Skeletal muscle satellite cell (primary cell): ENCODE measurements at regions not wholly inside any gene's neighbourhood (a gene's known extent, or its start where the extent isn't known, plus 50 kb on each side); places are given as distances from the start of the nearest gene placed in this dataset.
A peak's percentile ranks its signal among the peaks of the same experiment; 100 is the strongest.
"Not testable (repeated sequence)": the region's sequence is repeated elsewhere in the genome, so short reads cannot be mapped to it uniquely, and the experiment has no call there.

Source experiments
- H3K27me3 ChIP-seq: 2 replicates; pipeline ENCODE4 v1.7.0; 2013; ENCODE audit warnings: low read length; ENCODE audit not compliant: control insufficient read depth, insufficient read depth
- H3K36me3 ChIP-seq: 2 replicates; pipeline ENCODE4 v1.7.0; 2013; ENCODE audit warnings: mild to moderate bottlenecking, control low read depth, low read length; ENCODE audit not compliant: insufficient read depth
- H3K4me1 ChIP-seq: 2 replicates; pipeline ENCODE4 v1.7.0; 2013; ENCODE audit warnings: low read length; ENCODE audit not compliant: control insufficient read depth, insufficient read depth
- H3K4me2 ChIP-seq: 2 replicates; pipeline ENCODE4 v1.7.0; 2013; ENCODE audit warnings: mild to moderate bottlenecking, low read length
- H3K4me3 ChIP-seq: 2 replicates; pipeline ENCODE4 v1.7.0; 2013; ENCODE audit warnings: low read length
- H3K9ac ChIP-seq: 2 replicates; pipeline ENCODE4 v1.7.0; 2013; ENCODE audit warnings: mild to moderate bottlenecking, low read depth, low read length, moderate library complexity
- H3K9me3 ChIP-seq: replicated peaks from 2 replicates; pipeline ENCODE4 v1.7.0; 2013; ENCODE audit warnings: mild to moderate bottlenecking, control low read depth, low read length

GRCh38 chr6:134805168-134805567, 144.7 kb downstream of the ALDH8A1 start:
- Histone ChIP-seq H3K36me3 (no peaks in the 10 kb centered on the region), H3K9ac (no peak overlapping the region), H3K4me3 (no peak overlapping the region), H3K9me3 (no peaks in the 10 kb centered on the region), H3K27me3 (no peaks in the 10 kb centered on the region), H3K4me1 (peaks cover 20% of the 10 kb centered on the region), H3K4me2 (no peak overlapping the region)

GRCh38 chr6:134804311-134804710, 145.6 kb downstream of the ALDH8A1 start:
- not testable (repeated sequence) for H3K4me3 ChIP-seq, H3K4me2 ChIP-seq, H3K9me3 ChIP-seq, H3K36me3 ChIP-seq, H3K9ac ChIP-seq, H3K27me3 ChIP-seq
- peaks cover 11% of the 10 kb centered on the region for H3K4me1 ChIP-seq

- Histone ChIP-seq H3K9ac (no peak overlapping the region), H3K9me3 (no peaks in the 10 kb centered on the region), H3K27me3 (no peaks in the 10 kb centered on the region), H3K36me3 (no peaks in the 10 kb centered on the region), H3K4me1 (peaks cover 7% of the 10 kb centered on the region), H3K4me2 (no peak overlapping the region), H3K4me3 (no peak overlapping the region)
These were observed 147.4 kb downstream of the ALDH8A1 start for GRCh38 chr6:134802426-134803058.

- Histone ChIP-seq H3K4me2 (no peak overlapping the region), H3K4me3 (no peak overlapping the region), H3K4me1 (peaks cover 3% of the 10 kb centered on the region), H3K36me3 (no peaks in the 10 kb centered on the region), H3K9me3 (no peaks in the 10 kb centered on the region), H3K9ac (no peak overlapping the region), H3K27me3 (no peaks in the 10 kb centered on the region)
These were observed 152.3 kb downstream of the ALDH8A1 start for GRCh38 chr6:134797400-134798113.

GRCh38 chr6:134795691-134796090, 154.2 kb downstream of the ALDH8A1 start:
- no peaks in the 10 kb centered on the region for H3K4me1 ChIP-seq
- no peak overlapping the region for H3K4me2 ChIP-seq
- H3K27me3 ChIP-seq, result no peaks in the 10 kb centered on the region
- H3K36me3 ChIP-seq, result no peaks in the 10 kb centered on the region
- H3K9me3 ChIP-seq, result peaks cover 6% of the 10 kb centered on the region
- no peak overlapping the region for H3K9ac ChIP-seq
- H3K4me3 ChIP-seq, result no peak overlapping the region

- H3K4me3 ChIP-seq, result no peak overlapping the region
- no peaks in the 10 kb centered on the region for H3K36me3 ChIP-seq
- peaks cover 6% of the 10 kb centered on the region for H3K9me3 ChIP-seq
- H3K4me2 ChIP-seq, result no peak overlapping the region
- no peak overlapping the region for H3K9ac ChIP-seq
- H3K4me1 ChIP-seq, result no peaks in the 10 kb centered on the region
- no peaks in the 10 kb centered on the region for H3K27me3 ChIP-seq
These were observed 154.9 kb downstream of the ALDH8A1 start for GRCh38 chr6:134795001-134795400.

GRCh38 chr6:134791243-134791843, 158.6 kb downstream of the ALDH8A1 start:
- H3K27me3 ChIP-seq, H3K4me3 ChIP-seq, H3K36me3 ChIP-seq, H3K9ac ChIP-seq, H3K4me2 ChIP-seq, H3K9me3 ChIP-seq: not testable (repeated sequence)
- H3K4me1 ChIP-seq, result peaks cover 12% of the 10 kb centered on the region

GRCh38 chr6:134787261-134787877, 162.5 kb downstream of the ALDH8A1 start:
- Histone ChIP-seq H3K27me3 (no peaks in the 10 kb centered on the region), H3K9me3 (peaks cover 6% of the 10 kb centered on the region), H3K4me3 (no peak overlapping the region)

GRCh38 chr6:134784336-134784735, 165.6 kb downstream of the ALDH8A1 start:
- Histone ChIP-seq H3K9me3 (no peaks in the 10 kb centered on the region), H3K9ac (no peak overlapping the region), H3K4me2 (no peak overlapping the region), H3K36me3 (no peaks in the 10 kb centered on the region), H3K27me3 (no peaks in the 10 kb centered on the region), H3K4me3 (no peak overlapping the region), H3K4me1 (peaks cover 12% of the 10 kb centered on the region)

More at GRCh38 chr6:134787261-134787877, 162.5 kb downstream of the ALDH8A1 start:
- Histone ChIP-seq H3K36me3 (no peaks in the 10 kb centered on the region), H3K4me1 (peaks cover 12% of the 10 kb centered on the region), H3K9ac (no peak overlapping the region), H3K4me2 (peak overlapping the region; percentile 16)

- Histone ChIP-seq H3K4me1 (peaks cover 13% of the 10 kb centered on the region), H3K4me3 (no peak overlapping the region), H3K27me3 (no peaks in the 10 kb centered on the region), H3K9me3 (no peaks in the 10 kb centered on the region), H3K4me2 (no peak overlapping the region), H3K36me3 (no peaks in the 10 kb centered on the region), H3K9ac (no peak overlapping the region)
These were observed 171.5 kb downstream of the ALDH8A1 start for GRCh38 chr6:134778431-134778830.

- no peaks in the 10 kb centered on the region for H3K9me3 ChIP-seq
- no peak overlapping the region for H3K9ac ChIP-seq
- H3K36me3 ChIP-seq, result no peaks in the 10 kb centered on the region
- peaks cover 14% of the 10 kb centered on the region for H3K4me1 ChIP-seq
- H3K4me2 ChIP-seq, result no peak overlapping the region
- no peak overlapping the region for H3K4me3 ChIP-seq
- H3K27me3 ChIP-seq, result no peaks in the 10 kb centered on the region
These were observed 175.7 kb downstream of the ALDH8A1 start for GRCh38 chr6:134774201-134774638.
